SK-N-DZ (cell line): ENCODE measurements at regions not wholly inside any gene's neighbourhood (a gene's known extent, or its start where the extent isn't known, plus 50 kb on each side); places are given as distances from the start of the nearest gene placed in this dataset.
A peak's percentile ranks its signal among the peaks of the same experiment; 100 is the strongest.

ENCODE experiments used
- DNase-seq: peaks from one replicate; pipeline ENCODE4 v3.0.0-alpha.2; 2015; ENCODE audit warnings: low spot score

DNA sequence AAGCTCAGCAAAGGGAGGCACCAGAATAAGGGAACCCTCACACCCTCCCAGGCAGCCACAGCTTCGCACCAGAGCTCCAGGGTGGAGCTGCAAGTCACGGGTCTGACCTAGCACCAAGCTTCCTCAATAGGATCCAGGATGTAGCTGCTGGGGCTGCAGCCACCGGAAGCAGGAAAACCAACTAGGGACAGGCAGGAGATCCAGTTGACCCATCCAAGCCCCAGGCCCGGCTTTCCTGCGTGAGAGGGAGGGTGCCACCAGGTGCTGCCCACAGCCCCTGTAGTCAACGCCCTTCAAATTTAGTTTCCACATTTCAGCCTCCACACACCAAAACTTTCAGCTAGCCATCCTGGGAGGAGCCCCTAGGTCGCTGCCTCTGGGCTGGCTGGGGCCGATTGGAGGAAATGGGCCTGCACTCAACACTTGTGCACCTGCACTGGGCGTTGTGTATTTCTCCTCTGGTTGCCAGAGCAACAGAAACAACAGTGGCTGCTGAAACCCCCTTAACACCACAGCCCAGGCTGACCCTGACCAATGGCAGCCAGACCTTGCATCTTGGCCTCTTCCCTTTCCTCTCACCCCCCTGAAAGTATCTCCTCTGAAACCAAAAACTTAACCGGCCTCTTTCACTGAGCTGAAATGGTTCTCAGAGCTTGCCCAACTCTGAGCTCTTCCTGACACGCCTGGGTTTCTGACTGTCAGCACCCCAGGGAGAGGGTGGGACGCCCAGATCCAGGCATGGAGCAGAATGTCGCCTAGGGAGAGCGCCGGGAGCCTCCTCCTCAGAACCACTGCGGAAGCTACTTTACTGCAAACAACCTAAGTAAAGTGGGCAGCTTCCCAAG, 226.5 kb upstream of the MAP3K1 start:
- no peak for DNase-seq

DNA sequence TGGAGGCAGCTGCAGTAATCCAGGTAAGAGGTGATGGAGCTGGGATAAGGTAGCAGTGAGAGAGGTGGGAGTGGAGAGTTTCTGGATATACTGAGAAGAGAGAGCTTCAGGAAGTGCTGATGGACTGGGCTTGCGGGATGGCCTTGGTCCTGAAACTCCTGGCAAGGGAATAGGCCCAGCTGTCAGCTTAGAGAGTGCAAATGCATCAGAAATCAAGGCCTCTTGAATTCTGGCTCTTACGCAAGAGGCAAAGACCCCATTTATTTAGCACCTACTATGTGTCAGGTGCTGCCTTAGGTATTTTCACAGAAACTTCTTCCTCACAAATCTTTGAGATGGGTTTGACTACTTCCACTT, 227.2 kb upstream of the MAP3K1 start:
- no peak for DNase-seq

DNA sequence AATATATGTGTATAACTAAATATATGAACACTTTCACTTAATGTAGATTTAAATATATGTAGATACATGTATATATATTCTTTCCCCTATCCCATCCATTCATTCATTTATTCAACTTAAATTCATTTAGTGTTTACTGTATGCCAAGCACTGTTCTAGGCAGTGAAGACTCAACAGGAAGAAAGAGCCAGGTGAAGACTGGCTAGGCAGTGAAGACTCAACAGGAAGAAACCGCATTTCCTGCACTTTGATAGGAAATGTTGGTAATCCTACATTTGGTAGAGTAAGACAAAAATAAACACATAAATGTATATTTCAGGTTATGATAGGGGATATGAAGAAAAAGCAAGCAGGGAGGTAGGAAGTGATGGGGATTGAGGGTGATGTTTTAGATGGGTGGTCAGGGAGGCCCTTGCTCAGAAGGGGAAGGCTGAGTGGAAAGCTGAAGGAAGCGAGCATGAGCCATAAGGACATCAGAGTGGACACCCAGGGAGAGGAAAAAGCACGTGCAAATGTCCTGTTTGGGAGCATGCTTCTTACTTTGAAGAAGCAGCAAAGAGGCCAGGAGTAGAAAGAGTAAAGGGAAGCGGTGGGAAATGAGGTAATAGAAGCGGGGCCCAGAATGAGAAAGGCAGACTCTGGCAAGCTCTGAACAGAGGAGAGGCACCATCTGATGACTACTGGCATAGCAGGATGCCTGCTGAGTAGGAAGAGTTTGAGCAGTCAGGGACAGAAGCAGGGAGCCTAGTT, 227.8 kb upstream of the MAP3K1 start:
- DNase-seq = no peak

DNA sequence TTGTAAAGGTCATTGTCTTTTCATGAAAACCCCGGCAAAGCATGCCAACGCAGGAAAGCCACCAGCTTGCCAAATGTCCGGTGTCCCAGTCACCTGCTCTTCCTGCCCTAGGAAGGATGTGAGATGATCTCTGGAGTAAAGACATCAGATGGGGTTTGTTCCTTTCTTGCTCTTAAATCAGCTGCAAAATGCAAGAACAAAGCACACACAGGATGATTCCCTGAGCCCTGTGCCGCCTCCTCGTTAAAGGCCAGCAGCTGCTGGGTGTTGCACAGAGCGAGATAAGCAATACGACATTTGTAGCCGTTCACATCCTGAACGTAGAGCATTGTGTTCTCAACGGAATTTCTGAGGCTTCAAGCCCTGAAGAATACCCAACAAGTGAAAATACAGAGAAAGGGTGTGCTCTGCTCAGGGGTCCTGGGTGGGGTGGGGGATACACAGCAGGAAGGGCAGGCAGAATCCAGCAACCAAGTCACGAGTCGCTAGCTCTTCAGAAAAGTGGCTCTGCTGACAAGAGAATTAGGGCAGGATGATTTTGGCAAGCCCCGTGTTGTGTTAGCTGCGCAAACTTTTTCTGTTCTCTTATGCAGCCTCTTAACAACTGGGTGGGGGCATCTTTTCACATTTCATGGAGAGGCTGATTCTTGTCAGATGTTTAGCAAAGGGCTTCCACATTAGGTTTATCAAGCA, 229.2 kb upstream of the MAP3K1 start:
- no peak for DNase-seq

DNA sequence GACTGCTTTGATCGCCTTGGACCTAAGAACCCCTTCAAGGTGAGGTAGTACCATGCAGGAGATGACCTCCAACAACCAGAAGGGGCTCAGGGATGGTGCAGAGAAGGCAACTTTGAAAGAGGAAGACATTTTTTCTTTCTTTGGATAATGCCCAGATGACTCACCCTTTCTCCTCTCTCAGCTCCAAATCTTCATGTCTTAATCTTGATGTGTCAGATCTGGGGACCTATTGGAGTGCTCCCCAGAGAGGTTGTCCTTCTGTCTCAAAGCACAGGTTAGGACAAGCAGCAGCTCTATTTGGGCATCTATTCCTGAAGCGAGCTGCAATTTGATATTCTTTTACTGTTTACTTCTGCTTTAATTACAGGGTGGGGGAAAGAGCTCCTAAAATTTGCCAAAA, 229.9 kb upstream of the MAP3K1 start:
- no peak for DNase-seq

DNA sequence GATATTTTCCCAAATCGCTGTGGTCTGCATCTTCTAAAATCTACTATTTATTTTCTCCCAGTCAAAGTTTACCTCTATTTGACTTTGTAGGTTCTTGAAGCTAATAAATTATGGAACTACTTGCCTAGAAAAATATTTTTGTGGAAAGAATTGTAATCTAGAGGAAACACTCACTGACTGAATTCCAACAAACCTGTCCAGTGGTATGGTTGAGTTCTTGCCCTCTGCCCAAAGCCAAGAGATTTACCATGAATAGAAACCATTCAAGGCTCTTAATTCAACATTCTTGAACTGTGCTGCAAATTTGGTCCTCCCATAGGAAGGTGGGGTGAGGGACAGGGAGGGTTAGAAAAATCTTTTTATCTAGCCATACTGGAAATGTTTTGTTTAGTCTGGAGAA, 233.9 kb upstream of the MAP3K1 start:
- DNase-seq = no peak

DNA sequence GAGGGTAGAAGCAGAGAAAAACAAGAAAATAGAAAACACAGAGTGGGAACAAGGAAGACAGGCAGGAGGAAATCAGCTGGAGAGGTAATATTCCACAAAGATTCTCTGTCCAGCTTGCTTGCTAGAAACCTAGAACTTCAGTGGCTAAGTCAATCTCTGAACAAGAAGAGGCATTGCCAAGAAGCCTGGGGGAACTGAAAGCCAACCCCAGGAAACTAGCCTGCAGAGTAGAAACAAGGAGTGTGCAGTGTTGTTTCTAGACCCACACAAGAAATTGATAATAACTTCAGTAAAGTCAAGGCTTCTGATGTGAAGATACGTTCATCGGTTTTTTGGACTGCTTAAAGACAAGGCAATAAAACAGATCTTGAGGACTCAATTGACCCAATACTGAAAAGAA, 234.5 kb upstream of the MAP3K1 start:
- no peak for DNase-seq

DNA sequence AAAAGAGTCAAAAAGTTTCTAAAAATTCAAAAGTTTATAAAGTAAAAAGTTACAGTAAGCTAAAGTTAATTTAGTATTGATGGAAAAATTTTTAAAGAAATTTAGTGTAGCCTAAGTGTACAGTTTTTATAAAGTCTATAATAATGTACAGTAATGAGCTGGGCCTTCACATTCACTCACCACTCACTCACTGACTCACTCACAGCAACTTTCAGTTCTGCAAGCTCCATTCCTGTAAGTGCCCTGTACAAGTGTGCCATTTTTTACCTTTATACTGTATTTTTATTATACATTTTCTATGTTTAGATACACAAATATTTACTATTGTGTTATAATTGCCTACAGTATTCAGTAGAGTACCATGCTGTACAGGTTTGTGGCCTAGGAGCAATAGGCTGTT, 239.5 kb upstream of the MAP3K1 start:
- no peak for DNase-seq

DNA sequence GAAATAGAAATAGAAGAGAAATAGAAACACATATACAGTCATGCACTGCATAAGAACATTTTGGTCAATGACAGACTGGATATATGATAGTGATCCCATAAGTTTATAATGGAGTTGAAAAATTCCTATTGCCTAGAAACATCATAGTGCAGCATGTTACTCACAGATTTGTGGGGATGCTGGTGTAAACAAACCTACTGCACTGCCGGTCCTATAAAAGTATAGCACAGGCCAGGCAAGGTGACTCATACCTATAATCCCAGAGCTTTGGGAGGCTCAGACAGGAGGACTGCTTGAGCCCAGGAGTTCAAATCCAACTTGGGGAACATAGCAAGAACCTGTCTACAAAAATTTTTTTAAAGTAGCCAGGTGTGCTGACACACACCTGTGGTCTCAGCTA, 240.6 kb upstream of the MAP3K1 start:
- DNase-seq = no peak

DNA sequence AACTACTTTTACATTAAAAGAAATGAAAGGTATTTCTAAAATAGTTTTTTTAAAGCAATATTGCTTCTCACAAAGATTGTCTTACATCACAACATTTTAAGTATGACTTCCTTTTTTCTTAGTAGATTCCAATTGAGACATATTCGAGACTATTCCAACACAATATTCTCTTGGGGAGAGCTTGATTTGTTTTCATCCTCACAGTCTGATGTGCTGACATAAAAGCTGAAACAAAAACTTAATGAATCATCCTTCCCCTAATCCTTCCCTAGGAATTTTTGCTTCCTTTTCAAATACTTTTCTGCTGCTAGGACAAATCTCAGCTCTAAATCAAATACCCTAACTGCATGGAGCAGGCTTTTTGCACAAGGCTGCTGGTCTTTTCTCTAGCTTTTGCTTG, 245.8 kb upstream of the MAP3K1 start:
- no peak for DNase-seq

DNA sequence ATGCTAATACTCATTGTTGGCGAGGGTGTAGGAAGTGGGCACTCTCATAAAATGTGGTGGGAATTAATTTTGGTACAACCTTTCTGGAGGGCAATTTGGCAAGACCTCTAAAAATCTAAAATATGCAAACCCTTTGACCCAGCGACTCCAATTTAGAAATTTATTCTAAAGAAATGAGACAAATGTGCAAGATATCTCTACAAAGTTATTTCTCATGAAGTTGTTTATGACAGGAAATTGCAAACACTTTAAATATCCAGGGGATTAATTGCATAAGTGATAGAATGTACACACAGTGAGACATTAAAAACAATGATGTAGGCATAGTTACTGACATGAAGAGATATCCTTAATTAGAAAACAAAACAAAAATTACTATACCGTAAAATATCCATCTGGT, 246.3 kb upstream of the MAP3K1 start:
- DNase-seq = no peak

DNA sequence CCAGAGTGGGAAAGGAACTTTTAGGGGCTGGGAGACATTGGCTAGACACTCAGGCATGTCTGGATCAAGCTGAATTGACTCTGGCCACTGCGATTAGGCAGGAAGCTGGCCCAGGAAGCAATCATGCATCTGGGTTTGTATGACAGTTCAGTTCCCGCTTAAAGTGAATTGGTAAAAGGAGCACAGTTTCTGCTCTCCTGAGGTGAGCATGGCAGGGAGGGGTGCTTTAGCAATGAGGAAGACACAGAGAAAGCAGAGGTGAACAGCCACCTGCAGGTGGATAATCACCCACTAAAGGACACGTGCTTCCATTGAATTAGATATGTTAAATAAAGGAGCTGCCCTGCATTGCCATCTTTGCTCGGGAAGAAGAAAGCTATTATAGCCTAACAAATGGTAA, 248.1 kb upstream of the MAP3K1 start:
- DNase-seq = no peak

DNA sequence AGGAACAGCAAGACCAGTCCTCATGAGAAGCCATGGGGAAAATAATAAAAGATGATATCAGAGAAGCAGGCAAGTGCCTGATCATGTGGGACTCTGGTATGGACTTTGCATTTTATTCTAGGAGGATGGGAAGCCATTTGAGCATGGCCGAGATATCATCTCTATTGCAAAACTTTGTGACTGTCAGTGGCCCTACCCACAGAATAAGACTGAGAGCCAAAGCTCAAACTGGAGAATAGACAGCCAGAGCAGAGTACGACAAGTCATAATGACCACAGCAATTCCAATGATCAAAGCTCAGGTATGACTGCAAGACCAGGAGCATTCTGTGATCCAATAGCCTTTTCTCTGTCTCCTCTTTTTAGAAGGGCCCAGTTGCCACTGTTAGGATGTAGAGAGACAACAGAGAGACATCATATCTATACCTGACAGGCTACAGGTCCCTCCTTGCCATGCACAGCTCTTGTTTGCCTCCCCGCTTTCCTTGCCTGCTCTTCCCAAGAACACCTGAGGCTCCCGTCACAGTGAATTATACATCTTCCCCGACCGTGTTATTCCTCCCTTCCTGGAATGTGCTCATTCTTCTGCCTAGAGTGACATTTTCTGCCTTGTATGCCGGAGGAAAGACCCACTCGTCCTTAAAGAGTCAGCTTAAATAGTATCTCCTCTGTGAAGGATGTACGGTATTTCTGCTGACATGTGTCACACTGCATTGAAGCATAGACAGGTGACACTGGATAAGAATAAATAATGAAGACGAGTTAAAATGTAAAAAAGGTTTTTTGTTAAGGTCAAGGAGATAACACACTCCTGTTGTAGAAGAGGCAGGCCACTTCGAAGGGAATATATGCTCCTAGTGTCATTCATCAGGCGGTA, 248.7 kb upstream of the MAP3K1 start:
- no peak for DNase-seq

DNA sequence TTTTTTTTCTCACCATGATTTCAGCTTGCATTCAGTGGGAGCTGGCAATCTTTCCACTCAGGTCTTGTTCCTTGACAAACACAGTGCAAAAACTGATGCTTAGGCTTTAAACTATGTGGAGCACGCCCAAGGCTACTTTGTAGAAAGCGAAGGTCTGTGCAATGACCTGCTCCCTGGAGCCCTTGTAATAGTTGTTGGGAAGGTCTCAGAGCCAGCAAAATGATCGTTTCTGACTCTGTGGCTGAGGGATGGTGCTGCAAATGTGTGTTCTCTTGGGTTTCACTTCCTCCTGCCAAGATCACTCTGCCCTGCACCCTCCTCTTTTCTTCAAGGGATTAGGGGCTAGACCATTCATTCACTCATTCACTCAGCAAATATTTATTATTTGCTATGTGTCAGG, 249.7 kb upstream of the MAP3K1 start:
- no peak for DNase-seq

DNA sequence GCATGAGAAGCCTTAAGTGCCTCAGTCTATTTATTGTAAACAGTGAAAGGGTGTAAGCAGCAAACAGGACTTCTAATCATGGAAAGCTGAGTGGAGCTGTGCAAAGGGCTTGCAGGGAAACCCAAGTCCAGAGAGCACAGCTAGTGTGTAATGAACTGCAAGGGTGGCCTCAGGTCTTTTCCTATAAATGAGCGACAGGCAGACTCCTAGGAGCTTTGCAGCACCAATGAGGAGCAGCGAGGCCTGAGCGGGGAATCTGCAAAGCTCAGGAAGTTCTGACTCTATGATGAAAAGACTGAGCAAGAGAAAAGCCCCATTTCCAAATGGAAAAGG, 250.1 kb upstream of the MAP3K1 start:
- DNase-seq = no peak

DNA sequence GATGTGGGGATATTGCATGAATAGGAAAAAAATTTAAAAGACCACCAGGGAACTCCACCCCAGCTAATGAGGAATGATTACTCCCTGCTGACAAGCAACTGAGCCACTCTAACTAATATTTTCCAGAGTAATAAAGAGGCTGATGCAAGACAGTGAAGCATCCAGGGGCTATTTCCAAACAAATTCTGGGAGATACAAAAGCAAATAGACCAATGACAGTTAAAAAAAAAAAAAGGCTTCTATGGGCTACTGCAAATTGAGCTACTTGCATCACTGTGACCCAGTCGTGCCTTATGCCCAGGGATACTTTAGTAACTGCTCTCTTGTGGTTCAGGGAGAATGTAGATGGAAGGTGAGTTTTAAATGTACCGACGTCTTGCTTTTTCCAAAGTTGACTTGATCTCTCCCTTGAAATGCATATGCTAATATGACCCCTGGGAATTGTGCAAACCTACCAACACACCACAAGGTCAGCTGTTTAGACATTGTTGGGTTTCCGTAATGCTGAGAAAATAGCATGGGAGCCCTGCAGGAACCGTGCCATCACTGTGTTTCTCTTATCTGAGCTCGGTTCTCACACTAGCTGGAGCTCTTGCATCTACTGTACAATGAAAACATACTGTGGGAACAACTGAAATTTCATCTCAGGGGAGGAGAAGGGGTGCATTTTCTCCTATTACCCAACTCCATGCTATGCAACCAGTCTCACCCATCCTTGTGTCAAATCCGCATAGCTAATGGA, 250.6 kb upstream of the MAP3K1 start:
- no peak for DNase-seq

DNA sequence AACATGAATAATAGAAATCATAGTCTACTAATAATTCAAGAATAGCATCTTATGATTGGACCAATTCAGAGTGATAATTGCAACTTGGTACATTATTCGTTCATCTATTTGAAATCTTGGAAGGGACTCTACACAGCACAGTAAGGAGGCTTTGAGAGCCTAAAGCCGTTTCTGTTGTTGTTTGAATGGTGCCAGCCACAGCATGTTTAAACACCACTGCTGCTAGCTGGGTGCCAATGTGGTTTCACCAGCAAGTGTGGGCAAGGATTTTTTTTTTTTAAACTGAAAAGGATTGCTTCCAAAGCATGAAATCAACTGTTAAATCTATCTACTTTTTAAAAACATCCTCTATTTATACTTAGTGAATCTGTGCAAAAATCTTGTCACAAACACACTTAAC, 253.9 kb upstream of the MAP3K1 start:
- DNase-seq = no peak

DNA sequence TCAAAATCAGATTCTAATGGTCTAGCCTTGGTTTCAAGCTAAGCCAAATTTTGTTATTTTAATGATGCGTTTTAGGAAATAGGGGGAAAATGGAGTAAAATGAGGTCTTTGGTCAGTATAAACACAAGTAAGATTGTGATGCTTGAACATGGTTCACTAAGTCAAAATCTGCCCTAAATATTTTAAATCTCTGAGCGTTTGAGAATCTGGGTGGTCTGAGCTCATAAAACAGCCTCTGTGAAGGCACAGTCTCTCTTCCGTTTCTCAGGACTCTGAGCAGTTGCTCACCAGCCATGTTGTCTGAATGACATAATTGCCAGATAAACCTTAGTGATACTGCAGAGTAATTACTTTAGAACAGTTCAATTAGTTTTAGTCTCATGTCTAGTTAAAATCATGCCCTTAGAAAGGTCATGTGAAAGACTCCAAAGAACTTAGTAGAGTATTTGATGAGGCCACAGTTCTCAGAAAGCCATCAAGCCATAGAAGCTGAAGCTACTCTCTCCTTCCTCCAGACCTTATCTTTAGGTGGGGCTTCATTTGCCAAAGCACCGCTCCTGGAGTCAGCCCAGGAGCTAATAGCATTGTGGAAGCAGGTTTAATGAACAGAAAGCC, 257.1 kb upstream of the MAP3K1 start:
- DNase-seq = peak; percentile 38

DNA sequence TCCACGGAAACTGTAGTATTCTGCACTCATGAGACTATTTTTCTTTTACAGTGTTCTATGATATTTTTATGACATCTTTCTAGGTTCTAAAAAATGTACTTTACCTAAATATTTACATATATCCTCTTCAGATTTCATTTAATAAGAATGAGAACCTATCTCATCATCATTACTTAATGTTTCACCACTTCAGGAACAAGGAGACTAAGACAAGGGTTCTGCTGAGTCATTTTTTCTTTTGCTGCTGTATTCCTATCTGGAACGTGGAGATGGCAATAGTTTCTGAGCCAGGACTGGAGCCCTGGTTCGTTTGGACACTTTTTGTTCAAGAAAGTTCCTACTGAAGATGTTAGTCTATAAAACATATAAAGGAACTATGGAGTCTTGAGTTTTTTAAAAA, 258.2 kb upstream of the MAP3K1 start:
- no peak for DNase-seq

DNA sequence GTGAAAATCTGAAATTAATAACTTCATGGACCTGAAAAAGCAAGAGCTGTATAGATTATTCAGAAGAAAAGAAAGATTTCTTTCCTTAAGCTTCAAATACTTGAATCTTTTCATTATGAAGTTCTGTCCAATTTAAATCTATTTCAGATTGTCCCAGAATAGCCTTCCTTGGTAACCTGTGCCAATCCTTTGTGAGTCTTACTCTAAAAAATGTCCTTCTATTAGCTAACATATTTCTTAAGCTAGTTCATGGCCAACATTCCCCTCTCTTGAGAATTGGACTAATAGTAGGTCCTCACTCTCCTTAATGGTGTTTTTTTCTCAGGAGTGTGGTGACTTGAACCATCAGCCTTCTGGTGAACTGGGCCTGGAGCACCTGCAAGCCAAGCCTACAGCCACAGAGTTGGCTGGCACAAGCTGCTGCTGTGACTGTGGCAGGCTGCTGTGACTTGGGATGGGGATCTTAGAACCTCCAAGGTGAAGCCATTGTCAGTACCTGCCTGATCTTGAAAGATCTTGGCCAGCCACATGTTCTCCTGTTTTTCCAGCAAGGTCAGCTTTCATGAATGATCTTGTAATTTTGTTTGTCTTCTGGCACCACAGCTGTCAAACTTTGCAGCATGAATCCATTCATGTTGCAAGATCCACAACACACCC, 262.6 kb upstream of the MAP3K1 start:
- DNase-seq = no peak
